K562 (cell line): ENCODE measurements at regions not wholly inside any gene's neighbourhood (a gene's known extent, or its start where the extent isn't known, plus 50 kb on each side); places are given as distances from the start of the nearest gene placed in this dataset.

Experiments
- CBFA2T3 ChIP-seq: fragments of 450-650 bp; IDR thresholded peaks from 2 replicates; pipeline ENCODE4 v1.6.1; 2017
- CREB1 ChIP-seq, 2 experiments: sonication (generic) in 1 of 2; formaldehyde crosslinking in 1 of 2; IDR thresholded peaks; 2 replicates each; pipeline versions ENCODE4 v1.6.1 to v1.8.0; 2012 to 2022; ENCODE audit warnings: inconsistent platforms in 1 of 2, mild to moderate bottlenecking in 1 of 2, missing genetic modification reagents in 1 of 2, moderate library complexity in 1 of 2
- EP300 ChIP-seq: IDR thresholded peaks from 2 replicates; pipeline ENCODE4 v1.6.1; 2012; ENCODE audit warnings: low read length, improper control_type of control experiment
- HDAC2 ChIP-seq: fragments of 450-650 bp; IDR thresholded peaks from 2 replicates; pipeline ENCODE4 v1.6.1; 2016; ENCODE audit warnings: mild to moderate bottlenecking
- HLTF ChIP-seq: fragments of 450-650 bp; IDR thresholded peaks from 2 replicates; pipeline ENCODE4 v1.6.1; 2016
- JUNB ChIP-seq: fragments of 450-650 bp; formaldehyde crosslinking; conservative IDR thresholded peaks from 2 replicates; pipeline ENCODE4 v1.4.0; 2020; ENCODE audit warnings: mild to moderate bottlenecking
- JUND ChIP-seq, 2 experiments: IDR thresholded peaks; 2 replicates in 1 of 2; 3 replicates in 1 of 2; pipeline ENCODE4 v1.6.1; 2011; ENCODE audit warnings: borderline replicate concordance in 2 of 2, low read depth in 2 of 2, low read length in 2 of 2, improper control_type of control experiment in 1 of 2, missing biosample characterization in 1 of 2, missing genetic modification characterization in 1 of 2, missing genetic modification reagents in 1 of 2
- POLR2A ChIP-seq: fragments of 450-650 bp; conservative IDR thresholded peaks from 2 replicates; pipeline ENCODE4 v1.6.1; 2016
- RCOR1 ChIP-seq, 2 experiments: IDR thresholded peaks; 2 replicates each; pipeline ENCODE4 v1.6.1; 2012; ENCODE audit warnings: low read depth in 2 of 2, low read length in 2 of 2, borderline replicate concordance in 1 of 2, improper control_type of control experiment in 1 of 2
- RNF2 ChIP-seq: sonication (generic); IDR thresholded peaks from 2 replicates; pipeline ENCODE4 v1.6.1; 2016
- SUPT5H ChIP-seq: fragments of 450-650 bp; IDR thresholded peaks from 2 replicates; pipeline ENCODE4 v1.6.1; 2016
- TF ChIP-seq, protein P1 (sequence below): sonication (generic); formaldehyde crosslinking; IDR thresholded peaks from 2 replicates; pipeline ENCODE4 v1.8.0; 2022; ENCODE audit warnings: missing genetic modification reagents, mild to moderate bottlenecking, borderline replicate concordance
- TF ChIP-seq, protein P2 (sequence below): fragments of 150-350 bp; IDR thresholded peaks from 2 replicates; pipeline ENCODE4 v1.6.1; 2014; ENCODE audit warnings: low read depth, mild to moderate bottlenecking, low read length, borderline replicate concordance
- TF ChIP-seq, protein P3 (sequence below), 3 experiments: IDR thresholded peaks in 2 of 3; conservative IDR thresholded peaks in 1 of 3; 2 replicates each; pipeline ENCODE4 v1.5.1; 2011 to 2012; ENCODE audit warnings: low read length in 3 of 3, mild to moderate bottlenecking in 3 of 3, control low read depth in 2 of 3, improper control_type of control experiment in 1 of 3, inconsistent platforms in 1 of 3, low read depth in 1 of 3, mixed read lengths in 1 of 3, moderate library complexity in 1 of 3; ENCODE audit not compliant: insufficient read depth in 2 of 3

DNA sequence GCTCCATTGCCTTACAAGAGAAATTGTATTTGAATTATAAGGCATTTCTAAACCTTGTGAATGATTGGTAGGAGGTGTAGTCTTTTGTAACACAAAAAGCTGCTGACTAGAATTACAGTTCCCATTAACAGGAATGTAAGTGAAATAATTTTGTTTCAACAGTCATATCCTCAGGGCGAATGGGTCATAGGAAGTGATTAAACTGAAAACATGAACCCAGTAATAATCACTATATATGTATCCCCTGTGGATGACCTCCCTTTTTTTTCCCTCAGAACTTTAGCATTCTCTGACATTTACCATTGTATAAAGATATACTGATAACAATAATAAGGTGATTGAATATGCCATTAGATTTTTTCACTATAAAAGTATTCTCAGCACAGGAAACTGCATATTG is 312.3 kb downstream of the ATP23 start:
- TF ChIP-seq CREB1 (IDR thresholded peaks at IDR 0.05) = no peak
- no peak for TF ChIP-seq CREB1 (CRISPR knock-in tag; IDR thresholded peaks at IDR 0.05)
- TF ChIP-seq, protein P1, sequence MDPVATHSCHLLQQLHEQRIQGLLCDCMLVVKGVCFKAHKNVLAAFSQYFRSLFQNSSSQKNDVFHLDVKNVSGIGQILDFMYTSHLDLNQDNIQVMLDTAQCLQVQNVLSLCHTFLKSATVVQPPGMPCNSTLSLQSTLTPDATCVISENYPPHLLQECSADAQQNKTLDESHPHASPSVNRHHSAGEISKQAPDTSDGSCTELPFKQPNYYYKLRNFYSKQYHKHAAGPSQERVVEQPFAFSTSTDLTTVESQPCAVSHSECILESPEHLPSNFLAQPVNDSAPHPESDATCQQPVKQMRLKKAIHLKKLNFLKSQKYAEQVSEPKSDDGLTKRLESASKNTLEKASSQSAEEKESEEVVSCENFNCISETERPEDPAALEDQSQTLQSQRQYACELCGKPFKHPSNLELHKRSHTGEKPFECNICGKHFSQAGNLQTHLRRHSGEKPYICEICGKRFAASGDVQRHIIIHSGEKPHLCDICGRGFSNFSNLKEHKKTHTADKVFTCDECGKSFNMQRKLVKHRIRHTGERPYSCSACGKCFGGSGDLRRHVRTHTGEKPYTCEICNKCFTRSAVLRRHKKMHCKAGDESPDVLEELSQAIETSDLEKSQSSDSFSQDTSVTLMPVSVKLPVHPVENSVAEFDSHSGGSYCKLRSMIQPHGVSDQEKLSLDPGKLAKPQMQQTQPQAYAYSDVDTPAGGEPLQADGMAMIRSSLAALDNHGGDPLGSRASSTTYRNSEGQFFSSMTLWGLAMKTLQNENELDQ = no peak
- no peak for TF ChIP-seq RCOR1 (IDR thresholded peaks at IDR 0.05; ENCODE audit: borderline replicate concordance in 1 of 2, low read depth in 2 of 2, low read length in 2 of 2)
- TF ChIP-seq HDAC2 = no peak
- TF ChIP-seq, protein P2, sequence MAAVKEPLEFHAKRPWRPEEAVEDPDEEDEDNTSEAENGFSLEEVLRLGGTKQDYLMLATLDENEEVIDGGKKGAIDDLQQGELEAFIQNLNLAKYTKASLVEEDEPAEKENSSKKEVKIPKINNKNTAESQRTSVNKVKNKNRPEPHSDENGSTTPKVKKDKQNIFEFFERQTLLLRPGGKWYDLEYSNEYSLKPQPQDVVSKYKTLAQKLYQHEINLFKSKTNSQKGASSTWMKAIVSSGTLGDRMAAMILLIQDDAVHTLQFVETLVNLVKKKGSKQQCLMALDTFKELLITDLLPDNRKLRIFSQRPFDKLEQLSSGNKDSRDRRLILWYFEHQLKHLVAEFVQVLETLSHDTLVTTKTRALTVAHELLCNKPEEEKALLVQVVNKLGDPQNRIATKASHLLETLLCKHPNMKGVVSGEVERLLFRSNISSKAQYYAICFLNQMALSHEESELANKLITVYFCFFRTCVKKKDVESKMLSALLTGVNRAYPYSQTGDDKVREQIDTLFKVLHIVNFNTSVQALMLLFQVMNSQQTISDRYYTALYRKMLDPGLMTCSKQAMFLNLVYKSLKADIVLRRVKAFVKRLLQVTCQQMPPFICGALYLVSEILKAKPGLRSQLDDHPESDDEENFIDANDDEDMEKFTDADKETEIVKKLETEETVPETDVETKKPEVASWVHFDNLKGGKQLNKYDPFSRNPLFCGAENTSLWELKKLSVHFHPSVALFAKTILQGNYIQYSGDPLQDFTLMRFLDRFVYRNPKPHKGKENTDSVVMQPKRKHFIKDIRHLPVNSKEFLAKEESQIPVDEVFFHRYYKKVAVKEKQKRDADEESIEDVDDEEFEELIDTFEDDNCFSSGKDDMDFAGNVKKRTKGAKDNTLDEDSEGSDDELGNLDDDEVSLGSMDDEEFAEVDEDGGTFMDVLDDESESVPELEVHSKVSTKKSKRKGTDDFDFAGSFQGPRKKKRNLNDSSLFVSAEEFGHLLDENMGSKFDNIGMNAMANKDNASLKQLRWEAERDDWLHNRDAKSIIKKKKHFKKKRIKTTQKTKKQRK = no peak
- TF ChIP-seq HLTF = no peak
- TF ChIP-seq JUND (IDR thresholded peaks at IDR 0.05; ENCODE audit: borderline replicate concordance, low read depth, low read length) = no peak
- no peak for TF ChIP-seq JUND (tag; IDR thresholded peaks at IDR 0.05; ENCODE audit: borderline replicate concordance, low read depth, low read length)
- no peak for TF ChIP-seq CBFA2T3
- TF ChIP-seq, protein P3, sequence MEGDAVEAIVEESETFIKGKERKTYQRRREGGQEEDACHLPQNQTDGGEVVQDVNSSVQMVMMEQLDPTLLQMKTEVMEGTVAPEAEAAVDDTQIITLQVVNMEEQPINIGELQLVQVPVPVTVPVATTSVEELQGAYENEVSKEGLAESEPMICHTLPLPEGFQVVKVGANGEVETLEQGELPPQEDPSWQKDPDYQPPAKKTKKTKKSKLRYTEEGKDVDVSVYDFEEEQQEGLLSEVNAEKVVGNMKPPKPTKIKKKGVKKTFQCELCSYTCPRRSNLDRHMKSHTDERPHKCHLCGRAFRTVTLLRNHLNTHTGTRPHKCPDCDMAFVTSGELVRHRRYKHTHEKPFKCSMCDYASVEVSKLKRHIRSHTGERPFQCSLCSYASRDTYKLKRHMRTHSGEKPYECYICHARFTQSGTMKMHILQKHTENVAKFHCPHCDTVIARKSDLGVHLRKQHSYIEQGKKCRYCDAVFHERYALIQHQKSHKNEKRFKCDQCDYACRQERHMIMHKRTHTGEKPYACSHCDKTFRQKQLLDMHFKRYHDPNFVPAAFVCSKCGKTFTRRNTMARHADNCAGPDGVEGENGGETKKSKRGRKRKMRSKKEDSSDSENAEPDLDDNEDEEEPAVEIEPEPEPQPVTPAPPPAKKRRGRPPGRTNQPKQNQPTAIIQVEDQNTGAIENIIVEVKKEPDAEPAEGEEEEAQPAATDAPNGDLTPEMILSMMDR (IDR thresholded peaks at IDR 0.05 in 2 of 3, conservative IDR thresholded peaks at IDR 0.05 in 1 of 3; ENCODE audit: insufficient read depth in 2 of 3, low read depth in 1 of 3, low read length in 3 of 3) = no peak
- no peak for TF ChIP-seq POLR2A
- no peak for TF ChIP-seq JUNB
- no peak for TF ChIP-seq SUPT5H
- no peak for TF ChIP-seq RNF2
- TF ChIP-seq EP300 = no peak
